PC-3 (cell line): ENCODE measurements at regions not wholly inside any gene's neighbourhood (a gene's known extent, or its start where the extent isn't known, plus 50 kb on each side); places are given as distances from the start of the nearest gene placed in this dataset.

ENCODE experiments used
- ATAC-seq: fragments of 200-7000 bp; cut with Tn5 transposase; 2 replicates; pipeline ENCODE4 v1.9.1; 2020; ENCODE audit warnings: mild to moderate bottlenecking, moderate library complexity
- BruUV-seq: library from RNA; stranded (reverse); fragments of 400-500 nt; replicated peaks from 2 replicates; lab custom pipeline; 2021; lab: Mats Ljungman, UMichigan
- CTCF ChIA-PET: fragments of 300-600 bp; sonication (Branson Sonifier 250); formaldehyde crosslinking; loops from one replicate; lab custom pipeline; 2022; ENCODE audit warnings: antibody characterized with exemption; lab: Charles Lee
- POLR2A ChIA-PET: fragments of 300-600 bp; sonication (Branson Sonifier 250); formaldehyde crosslinking; loops from one replicate; lab custom pipeline; 2022; ENCODE audit warnings: antibody characterized with exemption; ENCODE audit not compliant: unreplicated experiment; lab: Charles Lee
- DNase-seq: peaks from one replicate; pipeline ENCODE4 v3.0.0-alpha.2; 2015
- H2AFZ ChIP-seq: fragments of 300-600 bp; sonication (generic); 2 replicates; pipeline ENCODE4 v1.6.0; 2016; ENCODE audit warnings: antibody characterized with exemption, low read length
- H3F3A ChIP-seq: fragments of 300-600 bp; sonication (generic); one replicate; pipeline ENCODE4 v1.6.0; 2017; ENCODE audit warnings: antibody characterized with exemption, low read length, control low read depth, mild to moderate bottlenecking; ENCODE audit not compliant: unreplicated experiment
- H3K27ac ChIP-seq: fragments of 300-600 bp; sonication (generic); 2 replicates; pipeline ENCODE4 v1.5.1; 2016; ENCODE audit warnings: mild to moderate bottlenecking, low read length
- H3K27me3 ChIP-seq: fragments of 300-600 bp; sonication (generic); 2 replicates; pipeline ENCODE4 v1.6.1; 2016; ENCODE audit warnings: low read length, mixed read lengths
- H3K36me3 ChIP-seq: fragments of 300-600 bp; sonication (generic); 2 replicates; pipeline ENCODE4 v1.6.1; 2016; ENCODE audit warnings: low read depth, mixed run types, low read length, mixed read lengths
- H3K4me1 ChIP-seq: fragments of 300-600 bp; sonication (generic); 2 replicates; pipeline ENCODE4 v1.5.1; 2016; ENCODE audit warnings: low read length; ENCODE audit not compliant: insufficient read depth
- H3K4me2 ChIP-seq: fragments of 300-600 bp; sonication (generic); 2 replicates; pipeline ENCODE4 v1.6.0; 2016; ENCODE audit warnings: low read length
- H3K4me3 ChIP-seq: fragments of 300-600 bp; sonication (generic); 2 replicates; pipeline ENCODE4 v1.5.1; 2016; ENCODE audit warnings: mild to moderate bottlenecking, low read length, mixed read lengths
- H3K79me2 ChIP-seq: fragments of 300-600 bp; sonication (generic); 2 replicates; pipeline ENCODE4 v1.6.1; 2017; ENCODE audit warnings: low read length, mixed read lengths
- H3K9ac ChIP-seq: fragments of 300-600 bp; sonication (generic); 2 replicates; pipeline ENCODE4 v1.6.0; 2016; ENCODE audit warnings: mild to moderate bottlenecking, low read length
- H3K9me2 ChIP-seq: fragments of 300-600 bp; sonication (generic); replicated peaks from 2 replicates; pipeline ENCODE4 v1.6.1; 2016; ENCODE audit warnings: mixed run types, low read length, mixed read lengths
- H3K9me3 ChIP-seq: fragments of 300-600 bp; sonication (generic); 2 replicates; pipeline ENCODE4 v1.6.1; 2016; ENCODE audit warnings: low read length, mixed read lengths
- H4K20me1 ChIP-seq: fragments of 300-600 bp; sonication (generic); 2 replicates; pipeline ENCODE4 v1.6.1; 2016; ENCODE audit warnings: low read length, mixed read lengths
- CTCF ChIP-seq: fragments of 300-600 bp; sonication (generic); conservative IDR thresholded peaks from 2 replicates; pipeline ENCODE4 v1.5.1; 2017; ENCODE audit warnings: antibody characterized with exemption, low read depth, mild to moderate bottlenecking, low read length
- EZH2 ChIP-seq: fragments of 300-600 bp; sonication (generic); IDR thresholded peaks from one replicate; pipeline ENCODE4 v1.6.1; 2017; ENCODE audit warnings: antibody characterized with exemption, mild to moderate bottlenecking, low read length; ENCODE audit not compliant: unreplicated experiment
- EZH2phosphoT487 ChIP-seq: fragments of 300-600 bp; sonication (generic); IDR thresholded peaks from 2 replicates; pipeline ENCODE4 v1.6.1; 2018; ENCODE audit warnings: mild to moderate bottlenecking, antibody characterized with exemption, low read length, borderline replicate concordance
- intact Hi-C: fragments of 100-400 bp; cut with micrococcal nuclease; formaldehyde crosslinking; loops from 2 replicates; pipeline ENCODE4 v1.9.0; 2023

- no peaks in the 10 kb centered on the region for H3K36me3 ChIP-seq
- no peak overlapping the region for H2AFZ ChIP-seq
- no peaks in the 10 kb centered on the region for H3K79me2 ChIP-seq
- no peak for DNase-seq
- no peak overlapping the region for H3K4me3 ChIP-seq
- no peak overlapping the region for H3K9ac ChIP-seq
- H3K27me3 ChIP-seq = no peaks in the 10 kb centered on the region
- no peaks in the 10 kb centered on the region for H4K20me1 ChIP-seq
- POLR2A ChIA-PET = no interaction called here
- no TSS peak for BruUV-seq
- ATAC-seq = no peak
- intact Hi-C loops = no loop called here
- no peaks in the 10 kb centered on the region for H3F3A ChIP-seq
- CTCF ChIA-PET = no interaction called here
- H3K27ac ChIP-seq = no peak overlapping the region
- no peaks in the 10 kb centered on the region for H3K9me2 ChIP-seq
- no peak overlapping the region for H3K4me2 ChIP-seq
- TF ChIP-seq CTCF = no peak
- TF ChIP-seq EZH2phosphoT487 = no peak
- no peak for TF ChIP-seq EZH2
- H3K4me1 ChIP-seq = no peaks in the 10 kb centered on the region
- no peaks in the 10 kb centered on the region for H3K9me3 ChIP-seq
Observed at GRCh38 chr4:187887906-187888305, 107.7 kb upstream of the ZFP42 start.

GRCh38 chr4:187889651-187890050 is 105.9 kb upstream of the ZFP42 start:
- H3K36me3 ChIP-seq = no peaks in the 10 kb centered on the region
- DNase-seq = no peak
- BruUV-seq = no TSS peak
- ChIA-PET CTCF (no interaction called here), POLR2A (no interaction called here)
- H3K4me3 ChIP-seq = no peak overlapping the region
- no peaks in the 10 kb centered on the region for H3K4me1 ChIP-seq
- H3F3A ChIP-seq = no peaks in the 10 kb centered on the region
- H2AFZ ChIP-seq = no peak overlapping the region
- H3K79me2 ChIP-seq = no peaks in the 10 kb centered on the region
- no peak overlapping the region for H3K27ac ChIP-seq
- H3K9me3 ChIP-seq = no peaks in the 10 kb centered on the region
- H3K9ac ChIP-seq = no peak overlapping the region
- intact Hi-C loops = no loop called here
- no peaks in the 10 kb centered on the region for H3K27me3 ChIP-seq
- H4K20me1 ChIP-seq = no peaks in the 10 kb centered on the region
- TF ChIP-seq EZH2phosphoT487 (no peak), EZH2 (no peak), CTCF (no peak)
- H3K9me2 ChIP-seq = no peaks in the 10 kb centered on the region
- no peak overlapping the region for H3K4me2 ChIP-seq
- ATAC-seq = no peak

GRCh38 chr4:187893418-187893817 is 102.2 kb upstream of the ZFP42 start:
- H3K79me2 ChIP-seq = no peaks in the 10 kb centered on the region
- no TSS peak for BruUV-seq
- no peaks in the 10 kb centered on the region for H3F3A ChIP-seq
- POLR2A ChIA-PET = no interaction called here
- H4K20me1 ChIP-seq = no peaks in the 10 kb centered on the region
- ATAC-seq (no peak), DNase-seq (no peak)
- no peaks in the 10 kb centered on the region for H3K4me1 ChIP-seq
- no peaks in the 10 kb centered on the region for H3K9me2 ChIP-seq
- no peak overlapping the region for H3K9ac ChIP-seq
- H3K36me3 ChIP-seq = no peaks in the 10 kb centered on the region
- H3K4me3 ChIP-seq = no peak overlapping the region
- no peak for TF ChIP-seq EZH2phosphoT487
- no peak for TF ChIP-seq EZH2
- no peak for TF ChIP-seq CTCF
- intact Hi-C loops = no loop called here
- H3K27me3 ChIP-seq = no peaks in the 10 kb centered on the region
- CTCF ChIA-PET = no interaction called here
- no peak overlapping the region for H2AFZ ChIP-seq
- H3K27ac ChIP-seq = no peak overlapping the region
- no peaks in the 10 kb centered on the region for H3K9me3 ChIP-seq
- H3K4me2 ChIP-seq = no peak overlapping the region
